Neural cell (in vitro differentiated cells): ENCODE measurements at regions not wholly inside any gene's neighbourhood (a gene's known extent, or its start where the extent isn't known, plus 50 kb on each side); places are given as distances from the start of the nearest gene placed in this dataset.

Experiments
- H2AFZ ChIP-seq: fragments of 200-600, 300-800 bp; sonication (generic), shearing (Covaris generic); 2 replicates; pipeline ENCODE4 v1.6.0; 2014; ENCODE audit warnings: low read depth, mild to moderate bottlenecking, antibody characterized with exemption, low read length, moderate library complexity
- H3F3A ChIP-seq: fragments of 200-600 bp; shearing (Covaris generic); 2 replicates; pipeline ENCODE4 v1.6.1; 2016; ENCODE audit warnings: mild to moderate bottlenecking, moderate library complexity, mixed read lengths, antibody characterized with exemption, low read length; ENCODE audit not compliant: insufficient read depth, poor library complexity, severe bottlenecking
- H3K27ac ChIP-seq: fragments of 200-600, 300-800 bp; sonication (generic), shearing (Covaris generic); 2 replicates; pipeline ENCODE4 v1.5.1; 2014; ENCODE audit warnings: mild to moderate bottlenecking, low read length, moderate library complexity
- H3K27me3 ChIP-seq: fragments of 300-800, 200-600 bp; sonication (generic), shearing (Covaris generic); 2 replicates; pipeline ENCODE4 v1.6.0; 2014; ENCODE audit warnings: mild to moderate bottlenecking, low read depth, low read length, moderate library complexity; ENCODE audit not compliant: insufficient read depth
- H3K36me3 ChIP-seq: fragments of 300-800, 200-600 bp; sonication (generic), shearing (Covaris generic); 2 replicates; pipeline ENCODE4 v1.5.1; 2014; ENCODE audit warnings: mild to moderate bottlenecking, antibody characterized with exemption, low read length, moderate library complexity; ENCODE audit not compliant: insufficient read depth
- H3K4me2 ChIP-seq: fragments of 300-800, 200-600 bp; sonication (generic), shearing (Covaris generic); 2 replicates; pipeline ENCODE4 v1.6.0; 2014; ENCODE audit warnings: mild to moderate bottlenecking, low read length
- H3K4me3 ChIP-seq: fragments of 300-800, 200-600 bp; sonication (generic), shearing (Covaris generic); 2 replicates; pipeline ENCODE4 v1.5.1; 2014; ENCODE audit warnings: mild to moderate bottlenecking, low read length, moderate library complexity
- H3K79me2 ChIP-seq: fragments of 200-600 bp; shearing (Covaris generic); replicated peaks from 2 replicates; pipeline ENCODE4 v1.6.0; 2014; ENCODE audit warnings: mild to moderate bottlenecking, low read length, moderate library complexity; ENCODE audit not compliant: insufficient read depth
- H3K9ac ChIP-seq: fragments of 300-800, 200-600 bp; sonication (generic), shearing (Covaris generic); 2 replicates; pipeline ENCODE4 v1.6.1; 2016; ENCODE audit warnings: mild to moderate bottlenecking, low read length, mixed read lengths
- H3K9me2 ChIP-seq: fragments of 200-600 bp; shearing (Covaris generic); 2 replicates; pipeline ENCODE4 v1.6.1; 2016; ENCODE audit warnings: mild to moderate bottlenecking, low read length, mixed read lengths; ENCODE audit not compliant: insufficient read depth
- H3K9me3 ChIP-seq: fragments of 200-600, 300-800 bp; sonication (generic), shearing (Covaris generic); 2 replicates; pipeline ENCODE4 v1.6.1; 2016; ENCODE audit warnings: mild to moderate bottlenecking, mixed run types, low read length, moderate library complexity, mixed read lengths
- H4K20me1 ChIP-seq: fragments of 200-600 bp; shearing (Covaris generic); 2 replicates; pipeline ENCODE4 v1.6.1; 2016; ENCODE audit warnings: mild to moderate bottlenecking, mixed run types; ENCODE audit not compliant: insufficient read depth
- CTCF ChIP-seq: fragments of 450-650 bp; IDR thresholded peaks from 2 replicates; pipeline ENCODE4 v1.5.1; 2014; ENCODE audit warnings: antibody characterized with exemption, mild to moderate bottlenecking, moderate library complexity; ENCODE audit not compliant: poor library complexity, severe bottlenecking
- EP300 ChIP-seq: fragments of 450-650 bp; conservative IDR thresholded peaks from 2 replicates; pipeline ENCODE4 v1.6.1; 2014; ENCODE audit warnings: antibody characterized with exemption, mild to moderate bottlenecking, moderate library complexity; ENCODE audit not compliant: poor library complexity, severe bottlenecking
- EZH2 ChIP-seq: fragments of 200-600, 300-800 bp; shearing (Covaris generic), sonication (generic); IDR thresholded peaks from 2 replicates; pipeline ENCODE4 v1.6.1; 2014; ENCODE audit warnings: antibody characterized with exemption, low read length, borderline replicate concordance, mild to moderate bottlenecking; ENCODE audit not compliant: insufficient read depth, poor library complexity, severe bottlenecking
- MXI1 ChIP-seq: fragments of 450-650 bp; conservative IDR thresholded peaks from 2 replicates; pipeline ENCODE4 v1.6.1; 2014; ENCODE audit warnings: antibody characterized with exemption, mild to moderate bottlenecking; ENCODE audit not compliant: poor library complexity, severe bottlenecking
- POLR2AphosphoS5 ChIP-seq: IDR thresholded peaks from 2 replicates; pipeline ENCODE4 v1.6.1; 2012
- RAD21 ChIP-seq: fragments of 450-650 bp; conservative IDR thresholded peaks from 2 replicates; pipeline ENCODE4 v1.6.1; 2014; ENCODE audit warnings: antibody characterized with exemption, mild to moderate bottlenecking, moderate library complexity
- REST ChIP-seq: IDR thresholded peaks from 2 replicates; pipeline ENCODE4 v1.6.1; 2012; ENCODE audit warnings: borderline replicate concordance
- SMC3 ChIP-seq: fragments of 450-650 bp; conservative IDR thresholded peaks from 2 replicates; pipeline ENCODE4 v1.6.1; 2014; ENCODE audit warnings: antibody characterized with exemption, mild to moderate bottlenecking, moderate library complexity; ENCODE audit not compliant: poor library complexity
- TAF1 ChIP-seq: IDR thresholded peaks from 2 replicates; pipeline ENCODE4 v1.6.1; 2012; ENCODE audit warnings: low read depth

GRCh38 chr21:16201718-16202117 lies 471.9 kb downstream of the USP25 start (continued):
- TF ChIP-seq CTCF (no peak), MXI1 (no peak)

- Histone ChIP-seq H4K20me1 (no peaks in the 10 kb centered on the region), H3K4me3 (no peak overlapping the region), H3K9me2 (no peaks in the 10 kb centered on the region), H2AFZ (no peak overlapping the region), H3K9ac (no peak overlapping the region), H3K27ac (no peak overlapping the region), H3F3A (no peaks in the 10 kb centered on the region), H3K27me3 (no peaks in the 10 kb centered on the region), H3K79me2 (peaks cover 53% of the 10 kb centered on the region), H3K9me3 (no peaks in the 10 kb centered on the region), H3K36me3 (no peaks in the 10 kb centered on the region), H3K4me2 (no peak overlapping the region)
- TF ChIP-seq CTCF: no peak
- no peak for TF ChIP-seq EP300
- no peak for TF ChIP-seq SMC3
These were observed 475.7 kb downstream of the USP25 start for GRCh38 chr21:16205527-16205926.

DNA sequence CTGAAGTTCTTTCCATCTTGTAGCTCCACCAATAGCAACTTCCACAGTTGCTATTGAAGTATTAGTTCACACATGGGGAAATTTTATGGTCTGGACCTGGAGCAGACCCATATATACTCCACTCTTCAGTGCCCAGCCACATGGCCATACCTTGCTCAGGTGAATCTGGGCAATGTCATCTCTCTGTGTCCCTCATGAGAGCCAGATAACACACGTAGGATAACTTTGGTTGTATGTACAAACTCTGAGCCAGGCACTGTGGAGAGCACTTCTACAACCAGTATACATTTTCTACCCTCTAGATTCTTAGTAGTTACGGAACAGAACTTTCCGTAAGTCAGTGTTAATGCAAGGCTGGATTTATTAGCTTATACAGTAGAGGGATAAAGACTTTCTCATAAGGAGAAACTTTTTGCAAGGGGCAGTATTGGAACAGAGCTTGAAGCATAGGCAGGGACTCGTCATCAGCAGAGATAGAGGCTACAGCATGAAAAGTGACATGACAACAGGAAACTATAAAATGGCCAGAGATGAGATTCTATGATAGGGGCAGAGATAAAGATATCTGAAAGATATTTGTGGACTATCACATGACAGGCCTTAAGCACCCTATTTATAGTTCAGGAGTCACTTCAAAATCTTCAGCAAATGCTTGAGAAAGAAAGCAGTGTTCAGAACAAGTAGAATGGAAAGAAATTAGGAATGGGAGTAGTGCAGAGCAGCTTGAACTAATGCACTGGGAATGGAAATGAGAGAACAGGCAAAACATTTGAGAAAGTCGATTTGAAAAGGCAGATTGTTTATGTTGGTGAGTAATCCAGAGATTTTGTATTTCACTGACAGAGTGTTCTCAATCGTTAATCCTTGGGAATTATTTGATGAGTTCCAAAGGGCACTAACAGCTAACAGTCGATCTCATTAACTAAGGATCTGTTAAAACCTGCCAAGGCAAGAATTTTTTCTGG lies 481.8 kb downstream of the USP25 start:
- Histone ChIP-seq H3K4me2 (no peak overlapping the region), H3K9me3 (no peaks in the 10 kb centered on the region), H3K27me3 (no peaks in the 10 kb centered on the region), H3K4me3 (no peak overlapping the region), H2AFZ (no peak overlapping the region), H3K9ac (no peak overlapping the region), H4K20me1 (no peaks in the 10 kb centered on the region), H3K9me2 (no peaks in the 10 kb centered on the region), H3K79me2 (peaks cover 44% of the 10 kb centered on the region), H3K36me3 (no peaks in the 10 kb centered on the region), H3F3A (no peaks in the 10 kb centered on the region), H3K27ac (no peak overlapping the region)
- no peak for TF ChIP-seq EP300
- TF ChIP-seq MXI1: no peak
- no peak for TF ChIP-seq TAF1
- no peak for TF ChIP-seq REST
- TF ChIP-seq POLR2AphosphoS5: no peak
- TF ChIP-seq SMC3: no peak
- TF ChIP-seq CTCF: no peak
- TF ChIP-seq EZH2: no peak
- TF ChIP-seq RAD21: no peak
